Prostate gland (tissue), 2 donors: ENCODE measurements at regions not wholly inside any gene's neighbourhood (a gene's known extent, or its start where the extent isn't known, plus 50 kb on each side); places are given as distances from the start of the nearest gene placed in this dataset.

Experiments used
- POLR2A ChIP-seq: fragments of 450-650 bp; IDR thresholded peaks from one replicate; pipeline ENCODE4 v1.6.1; 2016; ENCODE audit warnings: antibody characterized with exemption, mild to moderate bottlenecking
- POLR2AphosphoS5 ChIP-seq: sonication (generic); formaldehyde crosslinking; IDR thresholded peaks from one replicate; pipeline ENCODE4 v1.6.1; 2017; ENCODE audit warnings: antibody characterized with exemption
- TF ChIP-seq, protein P1 (sequence below), 4 experiments: fragments of 200-600 bp in 2 of 4; fragments of 450-650 bp in 2 of 4; sonication (generic) in 2 of 4; IDR thresholded peaks; 1 replicate in 3 of 4; 2 replicates in 1 of 4; pipeline ENCODE4 v1.5.1; 2016 to 2019; ENCODE audit warnings: antibody characterized with exemption in 4 of 4, mild to moderate bottlenecking in 2 of 4, moderate library complexity in 2 of 4

DNA sequence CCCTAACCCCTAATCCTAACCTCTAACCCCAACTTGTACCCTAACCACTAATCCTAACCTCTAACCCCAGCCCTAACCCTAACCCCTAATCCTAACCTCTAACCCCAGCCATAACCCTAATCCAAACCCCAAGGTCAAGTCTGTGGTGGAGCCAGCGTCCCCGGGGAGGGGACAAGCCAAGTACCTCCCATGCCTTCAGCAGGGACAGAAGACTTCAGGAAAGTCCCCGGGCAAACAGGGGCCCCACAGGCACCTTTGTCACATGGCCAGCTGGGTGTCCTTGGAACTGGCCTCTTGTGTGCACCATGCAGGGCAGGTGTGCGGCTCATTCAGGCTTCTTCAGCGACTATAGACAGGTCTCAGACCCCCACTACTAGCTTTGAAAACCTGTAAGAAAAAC is 555.8 kb downstream of the BRD1 start:
- TF ChIP-seq POLR2A (no peak), POLR2AphosphoS5 (no peak)
- TF ChIP-seq, protein P1, sequence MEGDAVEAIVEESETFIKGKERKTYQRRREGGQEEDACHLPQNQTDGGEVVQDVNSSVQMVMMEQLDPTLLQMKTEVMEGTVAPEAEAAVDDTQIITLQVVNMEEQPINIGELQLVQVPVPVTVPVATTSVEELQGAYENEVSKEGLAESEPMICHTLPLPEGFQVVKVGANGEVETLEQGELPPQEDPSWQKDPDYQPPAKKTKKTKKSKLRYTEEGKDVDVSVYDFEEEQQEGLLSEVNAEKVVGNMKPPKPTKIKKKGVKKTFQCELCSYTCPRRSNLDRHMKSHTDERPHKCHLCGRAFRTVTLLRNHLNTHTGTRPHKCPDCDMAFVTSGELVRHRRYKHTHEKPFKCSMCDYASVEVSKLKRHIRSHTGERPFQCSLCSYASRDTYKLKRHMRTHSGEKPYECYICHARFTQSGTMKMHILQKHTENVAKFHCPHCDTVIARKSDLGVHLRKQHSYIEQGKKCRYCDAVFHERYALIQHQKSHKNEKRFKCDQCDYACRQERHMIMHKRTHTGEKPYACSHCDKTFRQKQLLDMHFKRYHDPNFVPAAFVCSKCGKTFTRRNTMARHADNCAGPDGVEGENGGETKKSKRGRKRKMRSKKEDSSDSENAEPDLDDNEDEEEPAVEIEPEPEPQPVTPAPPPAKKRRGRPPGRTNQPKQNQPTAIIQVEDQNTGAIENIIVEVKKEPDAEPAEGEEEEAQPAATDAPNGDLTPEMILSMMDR (IDR thresholded peaks at IDR 0.05), result no peak
